Activated naive CD4-positive, alpha-beta T cell treated with Interleukin-2 at 50 U/mL for 16 hours (primary cell): ENCODE measurements at regions not wholly inside any gene's neighbourhood (a gene's known extent, or its start where the extent isn't known, plus 50 kb on each side); places are given as distances from the start of the nearest gene placed in this dataset.

Experiments
- DNase-seq: peaks from one replicate; pipeline ENCODE4 v3.0.0-alpha.2; 2020

GRCh38 chr2:37425408-37425807 lies 81.0 kb downstream of the QPCT start:
- DNase-seq = no peak

DNA sequence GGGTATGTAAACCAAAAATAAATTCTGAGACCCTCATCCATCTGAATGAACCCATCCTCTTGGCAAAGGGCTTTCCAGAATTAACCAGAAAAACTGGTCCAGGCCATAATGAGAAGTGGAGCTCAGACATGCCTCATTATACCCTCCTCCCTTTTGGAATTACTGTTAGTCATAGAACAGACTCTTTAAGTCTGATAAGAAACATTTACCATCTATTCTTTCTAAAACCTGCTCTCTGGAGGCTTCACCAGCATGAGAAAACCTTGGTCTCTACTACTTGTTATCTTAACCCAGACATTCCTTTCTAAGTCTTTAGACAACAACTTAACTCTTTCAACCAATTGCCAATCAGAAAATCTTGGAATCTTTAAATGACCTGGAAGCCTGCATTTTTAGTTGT lies 82.8 kb downstream of the QPCT start:
- DNase-seq = no peak

- no peak for DNase-seq
Measured at GRCh38 chr2:37436323-37436722, 91.9 kb downstream of the QPCT start.

DNA sequence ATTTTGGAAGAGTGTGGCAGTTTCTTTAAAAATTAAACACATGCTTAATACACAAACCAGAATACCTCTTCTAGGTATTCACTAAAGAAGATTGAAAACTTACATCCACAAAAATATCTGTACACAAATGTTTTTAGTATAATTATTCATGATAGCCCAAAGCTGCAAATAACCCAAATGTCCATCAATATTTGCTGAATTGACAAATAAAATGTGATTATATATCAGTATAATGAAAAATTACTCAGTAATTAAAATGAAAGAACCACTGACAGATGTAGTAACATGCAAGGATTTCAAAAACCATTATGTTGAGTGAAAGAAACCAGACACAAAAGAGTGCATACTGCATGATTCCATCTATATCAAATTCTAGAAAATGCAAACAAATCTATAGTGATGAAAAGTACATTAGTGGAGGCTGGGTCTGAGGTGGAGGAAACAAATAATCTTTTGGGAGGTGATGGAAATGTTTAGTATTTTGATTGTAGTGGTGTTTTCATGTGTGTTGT lies 94.8 kb downstream of the QPCT start:
- DNase-seq = no peak

DNA sequence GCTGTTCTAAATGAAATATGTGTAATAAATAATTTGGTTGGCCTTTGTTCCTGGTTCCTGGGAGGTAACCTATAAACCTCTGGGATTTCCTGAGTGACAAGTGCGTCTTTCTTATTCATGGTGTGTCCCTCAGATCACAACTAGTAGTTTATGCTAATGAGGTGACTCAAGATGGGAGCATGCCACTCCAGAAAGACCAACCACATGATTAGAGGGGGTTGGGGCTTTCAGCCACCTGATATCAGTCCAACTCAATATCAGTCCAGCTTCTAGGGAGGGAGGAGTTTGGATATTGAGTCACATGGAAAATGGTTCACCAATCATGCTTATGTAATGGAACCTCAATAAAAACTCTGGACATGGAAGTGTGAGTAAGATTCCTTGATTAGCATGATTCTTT lies 96.6 kb downstream of the QPCT start:
- DNase-seq = no peak

- DNase-seq = no peak
Measured at GRCh38 chr2:37443082-37443481, 98.7 kb downstream of the QPCT start.

DNA sequence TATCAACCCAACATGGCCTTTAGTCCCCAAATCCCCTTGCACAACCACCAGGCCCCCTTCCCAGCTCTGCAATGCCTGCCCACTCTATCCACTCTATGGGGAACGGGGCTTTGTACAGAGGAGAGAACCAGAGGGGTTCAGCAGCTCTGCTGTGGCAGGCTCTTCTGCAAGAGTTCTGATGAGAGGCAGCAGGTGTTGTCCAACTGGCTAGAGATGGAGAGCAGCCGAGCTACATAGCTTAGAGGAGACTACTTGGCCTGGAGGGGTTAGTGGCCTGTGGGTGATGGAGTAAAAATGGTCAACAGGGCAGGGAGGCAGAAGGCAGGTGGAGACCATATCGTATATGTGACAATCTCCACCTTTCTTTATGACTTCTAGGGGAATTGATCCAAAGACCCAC lies 103.0 kb downstream of the QPCT start:
- no peak for DNase-seq

- no peak for DNase-seq
Measured at GRCh38 chr2:37448342-37449120, 104.1 kb downstream of the QPCT start.

- no peak for DNase-seq
Measured at GRCh38 chr2:37449761-37450296, 105.4 kb downstream of the QPCT start.

DNA sequence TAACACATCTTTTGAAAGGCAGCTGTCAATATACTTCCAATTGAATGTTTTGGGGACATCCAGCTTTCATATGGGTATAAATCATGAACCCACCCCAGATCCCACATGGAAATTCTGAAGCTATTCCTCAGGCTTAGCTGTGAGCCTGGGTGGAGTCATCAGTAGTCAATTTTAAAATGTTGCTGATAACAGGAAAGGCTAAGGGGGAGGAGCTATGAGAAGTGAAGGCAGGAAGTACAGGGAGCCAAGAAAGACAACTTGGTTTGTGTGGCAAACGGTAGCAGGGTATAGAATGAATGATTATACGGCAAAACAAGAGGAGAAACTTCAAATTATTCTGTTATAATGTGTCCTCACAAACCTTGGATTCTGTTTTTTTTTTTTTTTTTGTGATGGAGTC lies 108.6 kb downstream of the QPCT start:
- no peak for DNase-seq

GRCh38 chr2:37454851-37455762 lies 110.7 kb downstream of the QPCT start:
- no peak for DNase-seq

DNA sequence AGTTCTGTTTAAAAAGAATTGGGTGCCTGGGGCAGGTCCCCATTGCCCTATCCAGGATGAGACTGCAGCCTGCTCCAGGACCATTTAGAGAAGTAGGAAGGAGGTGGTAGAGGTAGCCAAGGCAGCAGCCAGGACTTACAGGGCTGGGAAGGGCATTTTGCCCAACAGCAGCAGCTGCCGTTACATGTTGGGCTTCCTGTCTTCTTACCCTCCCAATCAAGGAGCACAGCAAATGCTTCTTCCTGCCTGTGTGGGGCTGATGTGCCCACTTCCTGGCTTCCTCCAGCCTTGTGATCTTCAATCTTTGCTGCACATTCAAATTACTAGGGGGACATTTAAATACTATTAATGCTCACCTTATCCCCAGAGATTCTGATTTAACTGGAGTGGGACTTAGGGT lies 112.0 kb downstream of the QPCT start:
- peak; percentile 18 for DNase-seq

DNA sequence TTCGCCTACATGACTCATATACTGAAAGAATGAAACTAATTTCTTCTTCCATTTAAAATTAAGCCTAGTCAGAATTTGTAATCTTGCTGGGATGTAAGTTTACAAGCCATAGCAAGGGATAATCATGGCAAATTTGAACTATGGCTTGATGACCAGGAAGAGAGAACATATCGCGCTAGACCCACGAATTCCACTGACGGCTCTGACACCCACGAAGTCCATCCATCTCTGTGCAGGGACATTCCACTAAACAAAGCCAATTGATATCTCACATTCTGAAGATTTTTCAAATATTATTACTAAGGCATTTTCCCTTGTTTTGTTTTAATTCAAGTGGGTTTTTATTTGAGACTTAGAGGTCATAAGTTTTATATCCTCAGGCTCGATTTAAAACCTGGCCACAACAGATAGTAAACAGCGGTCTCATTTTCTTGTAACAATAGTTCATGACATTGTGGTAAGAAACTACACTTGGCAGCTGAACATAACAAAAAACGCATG lies 113.0 kb downstream of the QPCT start:
- DNase-seq = no peak

DNA sequence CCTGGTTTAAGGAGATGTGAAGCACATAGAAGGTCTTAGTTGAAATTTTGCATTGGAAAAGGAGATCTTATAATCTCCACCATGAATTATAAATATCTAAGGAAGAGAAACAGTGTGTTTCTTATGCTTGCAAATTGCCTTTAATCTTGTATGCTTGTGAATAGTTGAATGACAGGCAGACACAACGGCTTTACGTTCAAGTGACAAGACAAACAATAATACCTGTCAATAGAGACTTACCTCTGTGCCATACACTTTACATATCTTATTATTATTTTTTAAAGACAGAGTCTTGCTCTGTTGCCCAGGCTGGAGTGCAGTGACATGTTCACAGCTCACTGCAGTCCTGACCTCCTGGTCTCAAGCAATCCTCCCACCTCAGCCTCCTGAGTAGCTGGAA lies 113.7 kb downstream of the QPCT start:
- DNase-seq = no peak

DNA sequence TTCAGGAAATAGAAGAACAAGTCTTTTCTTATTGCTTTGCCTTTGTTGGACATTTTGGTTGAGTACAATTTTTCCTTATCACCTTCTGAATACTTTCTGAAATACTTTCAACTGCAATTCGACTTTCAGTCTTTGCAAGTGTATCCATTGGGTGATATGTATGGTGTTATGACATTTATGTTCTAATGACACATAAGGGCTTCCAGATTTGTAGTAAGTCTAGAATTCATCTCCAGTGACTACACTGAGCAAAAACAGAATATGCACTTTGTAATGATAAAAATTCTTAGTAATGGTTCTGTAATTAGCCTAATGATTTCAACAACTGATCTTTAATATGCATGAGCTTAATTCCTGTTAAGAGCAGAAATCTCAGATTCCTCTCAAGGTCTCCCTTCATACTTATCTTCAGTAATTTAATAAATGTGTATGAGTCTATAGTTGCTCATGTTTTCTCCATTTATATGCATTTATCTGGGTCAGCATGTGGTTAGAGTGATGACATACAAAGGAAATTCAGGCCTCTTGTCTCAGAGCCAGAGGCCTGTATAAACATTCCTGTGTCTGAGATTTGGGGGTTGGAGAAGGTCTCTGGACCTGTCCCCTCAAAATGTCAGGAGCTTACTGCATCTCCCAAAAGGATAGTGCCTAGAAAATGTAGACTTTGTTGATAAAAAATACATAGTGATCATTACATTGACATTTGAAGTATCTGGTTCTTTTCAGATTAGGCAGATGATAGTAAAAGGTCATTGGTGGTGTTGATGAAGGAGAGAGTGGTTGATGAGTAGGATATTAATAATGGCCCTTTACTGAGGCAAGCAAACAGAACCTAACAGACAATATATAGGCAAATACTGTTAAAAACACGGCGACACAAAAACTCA lies 114.9 kb downstream of the QPCT start:
- no peak for DNase-seq

GRCh38 chr2:37460896-37461229 lies 116.4 kb downstream of the QPCT start:
- DNase-seq = no peak

- DNase-seq = no peak
Measured at GRCh38 chr2:37464067-37464466, 119.6 kb downstream of the QPCT start.

DNA sequence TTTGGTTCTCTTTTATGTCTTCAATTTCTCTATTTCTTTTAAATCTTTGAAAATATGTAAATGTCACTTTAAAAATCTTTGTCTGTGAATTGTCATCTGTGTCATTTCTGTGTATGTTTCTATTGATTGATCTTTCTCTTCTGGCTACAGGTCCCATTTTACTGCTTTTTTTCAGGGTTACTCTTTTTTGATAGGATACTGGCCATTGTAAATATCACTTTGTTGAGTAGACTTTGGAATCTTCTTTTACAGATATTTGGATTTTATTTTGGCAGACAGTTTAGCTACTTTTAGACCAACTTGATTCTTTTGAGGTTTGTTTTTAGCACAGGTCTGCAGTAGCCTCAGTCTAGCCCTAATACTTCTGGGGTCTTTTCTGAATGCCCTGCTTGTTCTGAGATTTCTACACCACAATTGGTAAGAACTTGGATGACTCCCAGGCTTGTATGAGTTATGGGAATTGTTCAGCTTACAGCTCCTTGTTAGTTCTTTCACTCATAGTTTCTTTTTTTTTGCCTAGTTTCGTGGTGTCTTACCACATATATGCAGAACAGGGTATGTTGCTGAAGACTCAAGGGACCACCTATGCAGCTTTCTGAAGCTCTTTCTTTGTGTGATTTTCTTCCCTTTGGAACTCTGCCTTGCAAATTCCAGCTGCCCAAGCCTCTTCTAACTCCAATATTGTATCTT lies 122.2 kb downstream of the QPCT start:
- no peak for DNase-seq

DNA sequence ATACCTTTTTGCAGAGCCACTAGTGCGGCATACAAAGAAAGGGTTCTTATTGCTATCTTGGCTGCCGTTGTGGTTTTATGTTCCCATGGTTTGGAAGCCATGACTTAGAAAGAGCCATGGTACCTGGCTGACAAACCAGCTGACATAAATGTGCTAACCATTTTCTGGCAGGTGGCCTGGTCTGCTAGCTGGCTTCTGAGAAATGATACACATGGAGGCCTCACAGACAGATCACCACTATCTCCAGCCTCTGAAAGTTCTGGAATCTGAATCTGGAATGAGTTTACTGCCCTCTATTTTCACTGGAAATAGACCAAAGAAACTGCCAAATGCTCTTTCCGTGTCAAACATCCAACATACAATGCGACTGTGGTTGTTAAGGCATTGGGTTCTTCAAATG lies 123.7 kb downstream of the QPCT start:
- no peak for DNase-seq

DNA sequence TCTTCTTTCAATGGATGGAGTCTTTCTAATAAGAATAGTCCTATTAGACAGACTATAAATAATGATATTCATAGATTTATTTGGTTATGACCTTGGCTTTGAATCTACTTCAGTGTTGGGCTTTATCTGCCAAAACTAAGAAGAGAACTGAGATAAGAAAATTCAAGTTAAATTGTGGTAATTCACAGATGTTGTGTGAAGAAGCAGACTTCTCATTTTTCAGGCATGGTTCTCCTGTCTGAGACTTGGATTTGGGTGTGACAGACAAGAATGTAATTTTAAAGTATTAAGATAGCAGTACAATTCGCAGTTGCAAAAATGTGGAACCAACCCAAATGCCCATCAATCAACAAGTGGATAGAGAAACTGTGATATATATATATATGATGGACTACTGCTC lies 124.7 kb downstream of the QPCT start:
- no peak for DNase-seq

DNA sequence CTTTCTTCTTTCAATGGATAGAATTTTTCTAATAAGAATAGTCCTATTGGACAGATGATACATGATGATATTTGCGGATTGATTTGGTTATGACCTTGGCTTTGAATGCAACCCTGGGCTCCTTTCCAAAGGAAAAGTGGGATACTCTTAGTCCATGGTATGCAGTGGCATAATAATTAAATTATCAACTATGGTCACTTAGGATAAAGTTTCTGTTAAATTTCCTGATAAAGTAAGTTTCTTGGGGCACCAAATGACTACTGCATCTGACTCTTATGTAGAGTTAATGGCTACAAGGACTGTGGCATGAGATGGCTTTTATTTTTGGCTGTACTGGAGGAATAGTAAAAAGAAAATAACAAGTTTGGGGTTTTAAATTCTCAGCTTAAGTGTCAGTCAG lies 126.7 kb downstream of the QPCT start:
- DNase-seq = no peak

DNA sequence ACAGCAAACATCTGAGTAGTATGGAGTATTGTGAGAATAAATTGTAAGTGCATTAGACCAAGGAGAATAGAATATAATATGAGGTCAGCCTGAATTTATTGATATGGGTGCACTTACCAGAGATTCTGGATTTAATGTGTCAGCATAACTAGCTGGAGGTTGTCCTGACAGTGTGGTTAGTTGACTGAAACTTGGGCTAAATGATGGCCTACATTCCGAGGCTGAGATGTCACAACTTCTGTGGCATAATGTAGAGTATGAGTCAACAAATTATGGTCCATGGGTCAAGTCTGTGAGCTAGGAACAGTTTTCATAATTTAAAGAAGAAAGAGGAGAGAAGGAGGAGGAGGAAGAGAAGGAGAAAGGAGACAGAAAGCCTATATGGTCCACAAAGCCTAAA lies 127.6 kb downstream of the QPCT start:
- no peak for DNase-seq
